ENCODE measurements at regions not wholly inside any gene's neighbourhood (a gene's known extent, or its start where the extent isn't known, plus 50 kb on each side); places are given as distances from the start of the nearest gene placed in this dataset.

- DNase-seq = no peak
These were observed 188.4 kb downstream of the DHX35 start for GRCh38 chr20:39150501-39150900.

GRCh38 chr20:39146394-39146793 lies 184.2 kb downstream of the DHX35 start:
- DNase-seq = no peak

GRCh38 chr20:39145921-39146320 lies 183.8 kb downstream of the DHX35 start:
- DNase-seq = no peak

- DNase-seq = no peak
These were observed 182.6 kb downstream of the DHX35 start for GRCh38 chr20:39144757-39145156.

GRCh38 chr20:39142407-39143096 lies 180.4 kb downstream of the DHX35 start:
- no peak for DNase-seq

GRCh38 chr20:39137299-39137698 lies 175.2 kb downstream of the DHX35 start:
- no peak for DNase-seq

GRCh38 chr20:39136798-39137197 lies 174.7 kb downstream of the DHX35 start:
- DNase-seq = no peak

- no peak for DNase-seq
These were observed 173.9 kb downstream of the DHX35 start for GRCh38 chr20:39135885-39136544.

- no peak for DNase-seq
These were observed 171.1 kb downstream of the DHX35 start for GRCh38 chr20:39133201-39133600.

- DNase-seq = no peak
These were observed 170.4 kb downstream of the DHX35 start for GRCh38 chr20:39132511-39132910.

GRCh38 chr20:39132093-39132492 lies 169.9 kb downstream of the DHX35 start:
- no peak for DNase-seq

- no peak for DNase-seq
These were observed 168.5 kb downstream of the DHX35 start for GRCh38 chr20:39130627-39131026.

- no peak for DNase-seq
These were observed 167.4 kb downstream of the DHX35 start for GRCh38 chr20:39129523-39129922.

GRCh38 chr20:39124064-39124463 lies 161.9 kb downstream of the DHX35 start:
- DNase-seq = no peak

- no peak for DNase-seq
These were observed 161.0 kb downstream of the DHX35 start for GRCh38 chr20:39123185-39123557.

GRCh38 chr20:39117491-39117890 lies 155.3 kb downstream of the DHX35 start:
- peak; percentile 50 for DNase-seq

GRCh38 chr20:39116020-39116419 lies 153.9 kb downstream of the DHX35 start:
- no peak for DNase-seq

- peak; percentile 79 for DNase-seq
These were observed 150.1 kb downstream of the DHX35 start for GRCh38 chr20:39112178-39112743.

- DNase-seq = no peak
These were observed 149.4 kb downstream of the DHX35 start for GRCh38 chr20:39111359-39112177.

- no peak for DNase-seq
These were observed 148.6 kb downstream of the DHX35 start for GRCh38 chr20:39110819-39111136.

- DNase-seq = no peak
These were observed 148.0 kb downstream of the DHX35 start for GRCh38 chr20:39109933-39110818.

- no peak for DNase-seq
These were observed 146.6 kb downstream of the DHX35 start for GRCh38 chr20:39108746-39109145.

- DNase-seq = no peak
These were observed 145.6 kb downstream of the DHX35 start for GRCh38 chr20:39107741-39108140.

All from 8988T (cell line).